ENCODE measurements at regions not wholly inside any gene's neighbourhood (a gene's known extent, or its start where the extent isn't known, plus 50 kb on each side); places are given as distances from the start of the nearest gene placed in this dataset.
"Not testable (repeated sequence)": the region's sequence is repeated elsewhere in the genome, so short reads cannot be mapped to it uniquely, and the experiment has no call there.

DNA sequence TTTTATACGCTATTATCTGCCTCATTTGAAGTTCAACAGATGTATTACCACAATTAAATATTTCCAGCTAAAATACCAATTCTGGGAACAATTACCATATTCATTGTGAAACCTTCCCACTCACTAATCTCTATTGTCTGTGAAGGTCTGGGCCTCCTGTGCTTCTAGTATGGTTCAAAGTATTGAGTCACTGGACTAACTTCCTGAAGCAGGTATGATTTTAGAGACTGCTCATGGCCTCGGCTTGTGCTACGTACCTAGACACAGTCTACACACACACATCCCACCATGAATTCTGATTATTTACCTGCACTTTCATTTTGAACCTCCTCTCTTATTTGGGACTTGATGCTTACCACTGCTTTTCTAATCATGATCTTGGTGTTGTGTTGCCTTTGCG lies 180.7 kb upstream of the EPHA4 start:
- no peak for DNase-seq

DNA sequence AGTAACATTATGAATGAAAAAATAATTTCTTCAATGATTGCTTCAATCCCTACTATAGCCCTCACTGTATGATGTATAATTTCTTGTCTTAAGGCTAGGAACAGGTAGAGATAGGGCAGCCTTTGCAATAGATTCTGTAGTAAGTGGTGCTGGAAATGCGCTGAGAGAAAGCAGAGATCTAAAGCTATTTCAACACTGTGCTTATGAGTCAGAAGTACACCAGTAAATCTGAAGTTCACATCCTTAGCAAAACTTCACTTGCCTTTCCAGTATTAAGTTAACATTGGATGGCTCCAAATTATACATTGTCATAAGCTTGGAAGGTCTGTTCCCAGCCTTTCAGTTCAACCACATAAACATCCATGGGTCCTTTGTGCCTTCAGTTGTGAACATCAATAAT lies 178.2 kb upstream of the EPHA4 start:
- DNase-seq, result no peak

DNA sequence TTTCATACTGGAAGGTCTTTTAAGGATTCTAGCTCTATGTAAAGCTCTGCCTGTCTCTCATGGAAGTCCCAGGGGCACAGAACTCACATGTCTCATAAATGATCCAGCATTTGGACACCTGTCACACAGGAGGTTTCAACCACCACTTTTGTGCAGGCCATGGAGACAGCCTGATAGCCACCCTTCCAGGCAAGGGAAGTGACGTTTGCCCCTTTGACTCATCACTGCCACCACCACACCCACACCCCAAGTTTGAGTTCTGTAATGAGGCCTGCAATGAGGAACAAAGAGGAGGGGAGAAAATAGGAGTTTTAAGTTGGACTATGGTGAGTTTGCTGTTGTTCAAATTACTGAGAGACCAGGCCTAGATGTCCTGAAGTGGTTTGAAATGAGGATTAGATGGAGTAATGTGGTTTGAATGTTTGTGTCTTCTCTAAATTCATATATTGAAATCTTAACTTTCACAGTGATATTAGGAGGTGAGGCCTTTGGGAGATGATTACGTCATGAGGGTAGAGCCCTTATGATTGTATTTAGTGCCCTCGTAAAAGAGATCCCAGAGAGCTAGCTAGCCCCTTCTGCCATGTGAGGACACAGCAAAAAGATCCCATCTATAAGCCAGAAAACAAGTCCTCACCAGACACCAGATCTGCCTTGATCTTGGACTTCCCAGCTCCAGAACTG lies 175.3 kb upstream of the EPHA4 start:
- peak; percentile 17 for DNase-seq

DNA sequence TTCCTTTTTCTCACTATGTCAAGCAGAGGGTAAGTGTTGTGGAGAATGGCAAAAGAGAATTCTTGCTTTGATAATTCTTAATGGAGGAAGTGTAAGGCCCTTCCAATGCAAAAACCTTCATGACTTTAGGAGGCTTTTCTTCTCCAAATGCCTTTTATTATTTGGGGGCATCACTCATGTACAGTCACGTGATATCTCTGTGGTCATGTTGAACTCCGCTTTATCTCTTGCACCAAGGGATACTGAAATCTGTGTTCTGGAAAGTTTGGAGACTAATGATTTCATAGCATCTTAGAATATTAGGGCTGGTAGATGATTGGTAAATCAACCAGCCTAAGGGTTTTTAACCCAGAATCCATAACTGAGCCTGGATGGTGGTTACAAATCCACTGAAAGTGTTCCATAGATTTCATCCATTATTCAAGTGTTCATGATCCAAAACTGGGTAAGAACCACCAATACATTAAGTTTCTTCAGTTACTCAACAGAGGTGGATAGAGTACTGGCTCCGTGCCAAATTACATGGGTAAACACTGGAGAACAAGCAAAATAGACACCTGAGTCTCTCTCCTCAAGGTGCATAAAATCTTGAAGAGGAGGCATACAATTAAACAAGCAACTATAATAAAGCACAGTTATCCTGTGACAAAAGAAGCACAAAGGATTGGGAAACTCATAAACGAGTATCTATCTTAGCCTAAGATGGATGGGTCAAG lies 169.6 kb upstream of the EPHA4 start:
- no peak for DNase-seq

DNA sequence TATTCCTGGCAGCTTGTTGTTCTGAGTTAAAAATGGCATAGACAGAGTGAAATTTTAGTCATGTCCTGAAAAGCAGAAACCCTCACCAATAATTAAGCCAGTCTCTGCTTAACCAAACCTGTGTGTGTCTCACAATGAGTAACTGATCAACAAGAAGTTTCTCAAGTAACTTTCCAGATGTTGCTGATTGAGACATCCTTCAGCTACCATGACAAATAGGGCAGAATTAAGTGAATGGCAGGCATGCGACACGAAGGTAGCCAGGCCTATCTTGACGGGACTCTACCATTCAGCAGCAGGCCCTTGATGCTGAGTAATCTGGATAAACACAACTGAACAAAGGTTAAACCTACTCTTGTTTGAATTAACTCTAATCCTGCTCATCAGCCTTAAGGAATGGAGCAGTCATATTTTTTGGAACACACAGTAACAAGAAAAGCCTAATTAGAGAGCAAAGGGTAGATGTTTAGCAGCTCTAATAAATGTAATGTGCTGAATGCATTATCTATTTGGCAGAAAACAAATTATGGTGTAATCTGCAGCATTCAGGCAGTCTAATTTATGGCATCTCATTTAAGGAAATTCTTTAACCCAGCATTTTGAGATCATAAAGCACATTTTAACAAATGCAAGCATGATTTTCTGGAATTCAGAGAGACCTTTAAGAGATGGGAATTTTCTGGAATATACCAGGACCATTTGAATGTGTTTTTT lies 159.5 kb upstream of the EPHA4 start:
- no peak for DNase-seq

DNA sequence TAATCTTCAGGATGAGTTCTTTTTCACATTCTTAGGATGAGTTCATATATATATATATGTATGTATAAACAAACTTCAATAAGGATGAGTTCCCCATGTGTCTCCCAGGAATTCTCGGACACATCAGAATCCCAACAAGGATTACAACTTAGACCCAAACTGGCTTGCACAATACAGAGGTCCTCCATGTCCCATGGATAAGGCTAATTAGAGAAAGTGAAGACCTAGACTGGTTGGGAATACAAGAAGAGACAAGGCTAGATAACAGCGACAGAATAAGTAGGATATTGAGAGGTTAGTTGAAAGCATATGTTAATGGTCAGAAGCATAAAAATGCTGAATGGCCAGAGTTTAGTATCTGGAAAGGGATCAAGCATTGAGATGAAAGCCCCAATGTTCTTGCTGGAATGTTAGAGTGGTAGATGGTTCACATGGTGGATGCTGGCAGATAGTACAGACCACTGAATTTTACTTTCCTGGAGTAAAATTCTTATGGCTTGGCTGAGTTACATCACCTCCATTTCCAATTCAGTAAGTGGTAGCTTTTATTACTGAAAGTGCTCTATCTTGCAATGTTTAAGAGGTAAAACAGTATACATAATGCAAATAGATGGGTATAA lies 154.9 kb upstream of the EPHA4 start:
- no peak for DNase-seq

DNA sequence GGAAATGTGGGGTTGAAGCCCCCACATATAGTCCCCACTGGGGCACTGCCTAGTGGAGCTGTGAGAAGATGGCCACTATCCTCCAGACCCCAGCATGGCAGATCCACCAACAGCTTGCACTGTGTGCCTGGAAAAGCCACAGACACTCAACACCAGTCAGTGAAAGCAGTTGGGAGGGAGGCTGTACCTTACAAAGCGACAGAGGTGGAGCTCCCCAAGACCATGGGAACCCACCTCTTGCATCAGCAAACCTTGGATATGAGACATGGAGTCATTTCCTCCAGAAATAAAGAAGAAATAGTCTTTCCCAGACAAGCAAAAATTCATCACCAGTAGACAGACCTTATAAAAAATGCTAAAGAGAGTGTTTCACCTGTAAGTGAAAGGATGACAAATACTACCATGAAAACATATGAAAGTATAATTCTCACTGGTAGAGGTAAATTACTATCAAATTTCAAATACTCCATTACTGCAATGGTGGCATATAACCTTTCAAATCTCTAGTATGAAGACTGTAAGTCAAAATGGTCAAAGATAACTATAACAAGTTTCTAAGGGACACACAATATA lies 152.6 kb upstream of the EPHA4 start:
- DNase-seq, result no peak

DNA sequence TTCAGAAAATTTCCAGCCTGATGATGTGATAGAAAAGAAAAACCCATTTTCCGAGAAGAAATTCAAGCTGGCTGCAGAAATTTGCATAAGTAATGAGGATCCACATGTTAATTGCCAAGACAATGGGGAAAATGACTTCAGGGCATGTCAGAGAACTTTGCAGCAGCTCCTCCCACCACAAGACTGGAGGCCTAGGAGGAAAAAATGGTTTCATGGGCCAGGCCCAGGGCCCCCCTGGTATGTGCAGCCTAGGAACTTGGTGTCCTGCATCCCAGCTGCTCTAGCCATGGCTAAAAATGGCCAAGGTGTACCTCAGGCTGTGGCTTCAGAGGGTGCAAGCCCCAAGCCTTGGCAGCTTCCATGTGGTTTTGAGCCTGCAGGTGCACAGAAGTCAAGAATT lies 152.0 kb upstream of the EPHA4 start:
- DNase-seq, result not testable (repeated sequence)

DNA sequence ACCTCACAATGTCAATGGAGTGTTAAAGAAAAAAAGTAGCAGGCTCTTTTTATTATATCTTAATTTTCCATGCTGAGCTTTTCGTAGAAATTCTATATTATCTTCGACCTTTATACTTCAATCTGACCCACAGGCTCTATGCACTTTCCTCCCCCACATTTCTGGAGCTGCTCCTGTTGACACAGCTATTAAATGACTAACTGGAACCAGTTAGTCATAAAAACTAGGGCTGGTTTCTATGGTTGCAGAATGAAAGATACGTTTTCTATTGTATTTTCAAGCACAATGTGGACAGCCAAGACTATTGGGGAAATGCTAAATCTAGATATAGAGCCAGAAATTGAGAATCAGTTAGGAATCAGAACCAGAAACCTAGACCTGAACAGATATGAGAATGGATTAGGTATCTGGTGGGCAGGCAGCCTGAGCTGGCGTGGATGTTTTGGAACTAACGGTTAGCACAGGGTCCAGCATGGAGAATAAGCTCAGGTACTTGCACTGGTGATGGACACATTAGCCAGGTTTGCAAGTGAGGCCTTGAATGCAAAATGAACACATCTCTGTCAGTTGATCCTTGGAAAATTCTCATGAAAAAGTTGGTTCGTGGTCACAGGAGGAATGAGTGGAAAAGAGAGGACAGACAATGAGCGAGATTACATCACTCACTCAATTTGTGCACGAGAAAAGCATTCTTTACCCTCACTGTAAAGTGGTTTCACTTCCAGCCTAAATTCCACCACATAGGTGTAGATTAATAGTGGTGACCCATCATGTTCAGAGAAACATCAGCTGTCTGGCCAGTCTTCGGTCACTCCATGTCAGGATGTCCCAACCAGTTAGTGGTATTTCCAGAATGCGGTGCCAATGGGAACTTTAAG lies 144.6 kb upstream of the EPHA4 start:
- DNase-seq, result no peak

DNA sequence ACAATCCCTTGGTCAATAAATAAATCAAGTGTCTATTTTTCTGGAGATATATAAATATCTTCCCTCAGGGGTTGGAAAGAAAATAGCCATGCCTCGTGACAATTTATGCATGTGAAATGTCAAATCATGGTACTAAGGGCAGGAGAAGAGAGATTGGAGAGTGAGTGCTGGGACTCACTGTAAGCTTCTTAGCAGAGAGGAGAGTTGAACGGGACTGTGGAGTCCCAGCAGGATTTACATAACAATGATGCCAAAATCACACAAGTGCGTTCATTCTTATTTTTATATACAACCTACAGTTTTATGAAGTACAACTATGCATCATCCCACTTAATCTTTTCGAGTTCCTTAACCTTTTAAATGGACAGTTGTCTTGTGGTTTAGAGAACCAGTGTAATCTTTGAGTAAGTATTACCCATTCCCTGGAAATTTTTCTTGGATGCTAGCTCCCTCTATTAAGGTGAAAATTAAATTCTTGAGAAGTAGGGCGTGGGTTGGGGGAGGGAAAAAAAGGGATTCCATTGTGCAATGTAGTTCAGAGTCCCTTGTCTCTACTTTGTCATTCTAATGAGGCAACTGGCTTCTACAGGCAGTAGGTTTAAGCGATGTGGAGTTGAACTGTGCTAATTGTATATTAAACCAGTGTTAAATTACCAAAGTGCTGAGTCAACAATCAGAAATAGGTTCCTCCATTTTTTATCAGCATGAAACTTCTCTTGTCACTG lies 143.6 kb upstream of the EPHA4 start:
- no peak for DNase-seq

DNA sequence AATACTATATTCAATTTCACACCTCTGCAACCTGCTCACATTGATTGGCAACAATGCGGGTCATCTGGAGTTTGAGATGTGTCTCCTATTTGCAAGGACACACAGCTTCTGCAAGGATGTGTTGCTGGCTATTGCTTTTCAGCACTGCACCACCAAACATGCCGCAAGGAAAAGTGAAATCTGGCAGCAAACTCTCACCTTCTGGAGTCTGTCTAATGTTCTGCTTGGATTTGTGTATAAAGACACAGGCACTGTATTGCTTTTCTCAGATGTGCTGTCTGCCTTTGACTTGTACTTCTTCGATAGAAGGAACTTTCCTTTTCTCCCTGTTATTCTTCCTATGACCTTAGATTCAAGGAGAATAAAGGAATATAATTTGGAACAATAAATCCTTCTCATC lies 138.6 kb upstream of the EPHA4 start:
- no peak for DNase-seq

DNA sequence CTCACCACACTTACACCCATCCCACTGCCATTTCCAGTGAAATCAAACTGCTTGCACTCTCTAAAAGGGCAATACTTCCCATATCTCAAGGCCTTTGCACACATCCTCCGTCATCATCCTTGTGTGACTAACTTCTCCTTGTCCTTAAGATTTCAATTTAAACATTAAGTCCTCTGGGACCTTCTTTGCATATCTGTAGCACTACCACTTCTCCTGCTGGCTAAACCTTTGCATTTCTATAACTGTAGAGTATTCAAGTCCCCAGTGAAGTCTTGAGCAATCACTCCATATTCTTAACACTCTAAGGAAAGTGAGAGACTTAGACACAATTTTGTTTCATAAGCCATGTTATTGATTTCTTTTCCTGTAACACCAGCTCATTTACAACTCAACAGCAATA lies 136.8 kb upstream of the EPHA4 start:
- DNase-seq, result no peak

DNA sequence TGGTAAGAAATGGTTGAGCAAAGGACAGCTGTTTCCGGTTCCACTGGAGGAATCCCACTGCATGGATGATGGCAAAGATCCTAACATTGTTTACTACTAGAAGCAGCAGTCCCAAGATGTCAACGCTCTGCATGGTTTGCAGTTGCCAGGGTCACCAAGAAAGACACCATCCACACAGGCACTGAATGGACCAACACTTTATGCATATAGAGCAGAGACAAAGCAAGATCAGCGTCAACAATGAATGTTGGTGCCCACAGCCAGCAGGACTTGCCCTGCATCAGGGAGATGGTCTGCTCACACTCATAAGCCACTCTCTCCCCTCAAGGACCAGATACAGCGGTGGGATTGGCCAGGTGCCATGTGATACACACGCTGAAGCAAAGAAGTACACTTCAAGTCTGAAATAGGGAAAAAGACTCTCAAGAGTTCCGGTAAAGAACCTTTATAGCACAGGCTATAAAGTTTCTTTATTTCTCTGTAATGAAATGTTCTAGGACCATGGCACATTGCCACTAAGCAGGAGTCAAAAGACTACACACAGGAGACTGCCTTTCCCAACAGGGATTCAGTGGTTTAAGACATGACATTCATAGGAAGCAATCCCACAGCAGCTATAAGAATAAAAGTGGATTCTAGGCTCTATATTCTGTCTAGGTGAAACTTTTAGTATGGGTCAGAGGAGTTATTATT lies 133.2 kb upstream of the EPHA4 start:
- DNase-seq, result no peak

DNA sequence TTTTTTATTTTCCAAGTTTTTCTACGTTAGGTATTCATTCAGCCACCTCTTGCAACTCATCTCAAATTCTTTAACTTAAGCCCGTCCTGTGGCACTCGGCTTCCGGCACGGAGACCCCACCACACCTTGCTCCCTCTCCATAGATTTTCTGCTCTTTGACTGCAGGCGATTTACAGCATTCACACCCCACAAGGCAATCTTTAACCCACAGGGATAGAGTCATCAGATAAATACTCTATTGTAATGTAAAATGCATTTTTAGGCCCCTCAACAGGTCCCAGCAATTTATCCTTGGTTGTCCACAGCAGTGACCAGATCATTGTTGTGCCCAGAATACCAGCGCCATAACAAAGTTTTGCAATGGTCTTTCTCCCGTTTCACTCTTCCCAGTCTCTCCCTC lies 132.3 kb upstream of the EPHA4 start:
- no peak for DNase-seq

DNA sequence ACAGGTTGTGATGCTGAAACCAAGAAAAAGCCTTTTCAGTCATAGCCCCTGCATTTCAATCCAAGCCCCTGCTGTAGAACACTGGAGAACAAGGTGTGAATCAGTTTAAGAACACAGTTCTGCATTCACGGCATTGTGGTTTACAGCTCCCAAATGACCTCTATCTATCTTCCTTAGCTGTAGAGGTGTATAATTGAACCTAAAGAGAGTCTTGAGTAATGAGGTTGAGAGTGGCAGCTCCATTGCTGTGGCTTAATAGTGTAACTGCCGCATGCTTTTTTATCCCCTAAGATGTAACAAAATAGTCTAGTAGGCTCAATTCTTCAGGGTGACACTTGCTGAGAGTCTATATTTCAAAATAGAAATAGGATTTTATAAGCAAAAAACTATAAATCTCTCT lies 121.3 kb upstream of the EPHA4 start:
- DNase-seq, result no peak

DNA sequence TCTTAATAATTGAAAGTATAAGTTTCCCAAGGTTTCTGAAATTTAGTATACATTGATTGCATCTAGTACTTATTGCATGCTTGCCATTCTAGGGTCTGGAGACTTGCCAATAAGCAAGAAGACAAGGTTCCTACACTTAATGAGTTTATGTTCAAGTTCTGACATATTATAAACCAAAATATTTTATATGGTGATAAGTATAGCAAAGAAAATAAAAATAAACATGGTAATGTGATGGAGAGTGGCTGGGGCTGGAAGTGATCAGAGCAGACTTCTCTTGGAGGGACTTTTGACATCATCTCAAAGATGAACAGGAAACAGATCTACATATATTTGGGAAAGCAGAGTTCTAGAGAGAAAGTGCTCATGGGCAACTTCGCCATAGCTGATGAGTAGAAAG lies 119.5 kb upstream of the EPHA4 start:
- no peak for DNase-seq

DNA sequence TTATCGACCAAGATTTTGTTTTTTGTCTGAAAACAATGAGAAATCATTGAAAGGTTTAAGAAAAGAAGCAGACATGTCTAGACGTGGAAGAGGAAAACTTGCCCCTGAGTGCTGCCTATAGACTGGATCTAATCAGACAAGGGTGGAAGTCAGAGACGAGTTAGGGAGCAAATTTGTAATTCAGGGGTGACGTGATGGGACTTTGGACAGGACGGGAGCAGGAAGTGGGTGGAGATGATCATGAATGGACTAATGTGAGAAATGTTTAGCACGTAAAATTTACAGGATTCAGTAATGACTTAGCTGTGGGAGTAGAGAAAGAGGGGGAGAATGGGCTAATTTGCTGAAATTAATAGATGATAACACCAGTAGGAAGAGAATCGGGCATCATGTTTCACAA lies 117.0 kb upstream of the EPHA4 start:
- DNase-seq, result no peak

DNA sequence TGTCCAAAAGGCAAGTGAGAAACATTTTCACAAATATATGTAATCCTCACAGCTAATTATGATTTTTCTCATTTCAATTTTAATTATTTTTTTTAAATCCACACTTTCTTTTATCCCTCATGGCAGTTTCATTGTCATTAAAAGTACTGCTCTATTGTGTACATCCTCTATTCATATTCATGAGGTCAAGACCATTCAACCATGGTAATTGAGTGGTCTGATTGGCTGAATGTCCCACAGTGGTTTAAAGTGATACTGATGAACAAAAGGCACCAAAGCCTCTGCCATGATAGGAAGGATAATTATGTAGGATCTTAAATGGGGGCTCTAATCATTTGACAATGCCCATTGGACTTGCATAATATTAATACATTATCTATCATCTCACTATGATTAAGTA lies 108.4 kb upstream of the EPHA4 start:
- no peak for DNase-seq

DNA sequence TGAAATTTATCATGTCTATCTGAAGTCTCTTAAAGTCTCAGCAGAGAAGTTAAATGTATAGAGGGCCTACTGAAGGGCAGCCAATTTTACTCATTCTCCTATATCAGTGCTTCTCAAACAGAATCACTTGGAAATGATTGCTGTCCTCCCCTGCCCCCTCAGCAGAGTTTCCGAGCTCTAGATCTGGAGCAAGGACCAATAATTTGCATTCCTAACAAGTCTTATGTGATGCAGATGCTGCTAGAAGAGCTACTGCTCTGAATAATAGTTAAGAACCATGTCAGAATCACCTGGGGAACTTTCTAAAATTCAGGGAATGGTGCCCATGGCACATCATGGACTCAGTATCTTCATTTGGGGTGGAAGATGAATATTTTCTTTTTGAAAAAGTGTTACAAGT lies 105.6 kb upstream of the EPHA4 start:
- no peak for DNase-seq

DNA sequence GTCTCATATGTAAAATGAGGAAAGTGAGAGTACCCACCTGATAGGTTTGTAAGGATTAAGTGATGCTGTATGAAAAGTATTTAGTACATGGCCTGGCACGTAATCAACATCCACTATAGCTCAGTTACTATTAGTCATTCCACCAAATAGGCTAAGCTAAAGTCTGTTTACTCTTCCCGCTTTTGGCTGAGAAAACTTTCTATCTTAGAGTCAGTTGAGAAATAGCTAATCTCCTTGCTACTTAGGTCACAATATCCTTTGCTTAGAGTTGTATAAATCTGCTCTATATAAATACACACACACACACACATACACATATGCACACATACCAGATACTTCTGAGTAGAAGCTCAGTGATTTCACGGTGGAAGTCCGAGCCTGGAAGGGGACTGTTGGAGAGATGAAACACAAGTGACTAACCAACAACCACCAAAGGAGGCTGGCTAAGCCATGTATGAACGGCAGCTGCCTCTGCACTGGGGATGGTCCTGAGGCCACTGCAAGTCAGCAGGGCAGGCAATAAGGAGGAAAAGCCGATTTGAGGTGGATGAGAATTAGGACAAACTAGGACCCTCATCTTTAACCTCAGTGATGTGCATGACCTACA lies 104.6 kb upstream of the EPHA4 start:
- no peak for DNase-seq
